SKM-1 treated with dmso at 0.1 percent for 144 hours (cell line): ENCODE measurements at regions not wholly inside any gene's neighbourhood (a gene's known extent, or its start where the extent isn't known, plus 50 kb on each side); places are given as distances from the start of the nearest gene placed in this dataset.
A peak's percentile ranks its signal among the peaks of the same experiment; 100 is the strongest.
"Not testable (repeated sequence)": the region's sequence is repeated elsewhere in the genome, so short reads cannot be mapped to it uniquely, and the experiment has no call there.

ENCODE experiments used
- DNase-seq: peaks from one replicate; lab custom pipeline; 2025; ENCODE audit not compliant: unreplicated experiment; lab: John Stamatoyannopoulos, UW

GRCh38 chr11:47928426-47928825 is 51.9 kb upstream of the PTPRJ start:
- DNase-seq: peak; percentile 77

- no peak for DNase-seq
Measured at GRCh38 chr11:47924184-47924691, 56.1 kb upstream of the PTPRJ start.

GRCh38 chr11:47923667-47924066 is 56.7 kb upstream of the PTPRJ start:
- DNase-seq: no peak

GRCh38 chr11:47921080-47921555 is 59.2 kb upstream of the PTPRJ start:
- DNase-seq: not testable (repeated sequence)

- no peak for DNase-seq
Measured at GRCh38 chr11:47918882-47919495, 61.4 kb upstream of the PTPRJ start.

GRCh38 chr11:47918370-47918690 is 62.0 kb upstream of the PTPRJ start:
- DNase-seq: no peak

- DNase-seq: peak; percentile 91
Measured at GRCh38 chr11:47917599-47918369, 62.6 kb upstream of the PTPRJ start.

- DNase-seq: no peak
Measured at GRCh38 chr11:47916361-47916841, 64.0 kb upstream of the PTPRJ start.

GRCh38 chr11:47915783-47916182 is 64.6 kb upstream of the PTPRJ start:
- no peak for DNase-seq

GRCh38 chr11:47915374-47915773 is 65.0 kb upstream of the PTPRJ start:
- DNase-seq: no peak

- no peak for DNase-seq
Measured at GRCh38 chr11:47914743-47915142, 65.6 kb upstream of the PTPRJ start.

- DNase-seq: no peak
Measured at GRCh38 chr11:47913529-47914244, 65.5 kb upstream of the NUP160 start.

- no peak for DNase-seq
Measured at GRCh38 chr11:47912843-47913437, 64.8 kb upstream of the NUP160 start.

GRCh38 chr11:47911149-47911548 is 63.0 kb upstream of the NUP160 start:
- DNase-seq: no peak

GRCh38 chr11:47908198-47908597 is 60.0 kb upstream of the NUP160 start:
- DNase-seq: peak; percentile 87

- no peak for DNase-seq
Measured at GRCh38 chr11:47907499-47907898, 59.3 kb upstream of the NUP160 start.

- no peak for DNase-seq
Measured at GRCh38 chr11:47906066-47906465, 57.9 kb upstream of the NUP160 start.

GRCh38 chr11:47905358-47906059 is 57.4 kb upstream of the NUP160 start:
- DNase-seq: peak; percentile 43

- DNase-seq: no peak
Measured at GRCh38 chr11:47904808-47905207, 56.7 kb upstream of the NUP160 start.

- no peak for DNase-seq
Measured at GRCh38 chr11:47904048-47904447, 55.9 kb upstream of the NUP160 start.

GRCh38 chr11:47899801-47900200 is 51.7 kb upstream of the NUP160 start:
- no peak for DNase-seq
